ENCODE measurements at regions not wholly inside any gene's neighbourhood (a gene's known extent, or its start where the extent isn't known, plus 50 kb on each side); places are given as distances from the start of the nearest gene placed in this dataset.
"Not testable (repeated sequence)": the region's sequence is repeated elsewhere in the genome, so short reads cannot be mapped to it uniquely, and the experiment has no call there.

- no peak for DNase-seq
Measured at GRCh38 chr16:6836766-6837165, 495.9 kb upstream of the RBFOX1 start.

GRCh38 chr16:6835941-6836340 lies 496.7 kb upstream of the RBFOX1 start:
- DNase-seq: no peak

GRCh38 chr16:6835516-6835915 lies 497.1 kb upstream of the RBFOX1 start:
- DNase-seq: no peak

- DNase-seq: no peak
Measured at GRCh38 chr16:6828690-6829089, 504.0 kb upstream of the RBFOX1 start.

- no peak for DNase-seq
Measured at GRCh38 chr16:6827931-6828330, 504.7 kb upstream of the RBFOX1 start.

- DNase-seq: peak; percentile 78
Measured at GRCh38 chr16:6827267-6827666, 505.4 kb upstream of the RBFOX1 start.

- no peak for DNase-seq
Measured at GRCh38 chr16:6822041-6822440, 510.6 kb upstream of the RBFOX1 start.

- DNase-seq: no peak
Measured at GRCh38 chr16:6804461-6804860, 528.2 kb upstream of the RBFOX1 start.

GRCh38 chr16:6803176-6803575 lies 529.5 kb upstream of the RBFOX1 start:
- DNase-seq: no peak

GRCh38 chr16:6797223-6797622 lies 535.4 kb upstream of the RBFOX1 start:
- no peak for DNase-seq

GRCh38 chr16:6777624-6778023 lies 555.0 kb upstream of the RBFOX1 start:
- DNase-seq: no peak

GRCh38 chr16:6775712-6776111 lies 556.9 kb upstream of the RBFOX1 start:
- no peak for DNase-seq

GRCh38 chr16:6771956-6772355 lies 560.7 kb upstream of the RBFOX1 start:
- no peak for DNase-seq

- DNase-seq: no peak
Measured at GRCh38 chr16:6753553-6753952, 579.1 kb upstream of the RBFOX1 start.

- DNase-seq: no peak
Measured at GRCh38 chr16:6751191-6751590, 581.5 kb upstream of the RBFOX1 start.

- DNase-seq: peak; percentile 23
Measured at GRCh38 chr16:6749698-6750097, 582.9 kb upstream of the RBFOX1 start.

- DNase-seq: not testable (repeated sequence)
Measured at GRCh38 chr16:6736302-6736701, 596.3 kb upstream of the RBFOX1 start.

- DNase-seq: no peak
Measured at GRCh38 chr16:6735631-6736030, 597.0 kb upstream of the RBFOX1 start.

GRCh38 chr16:6732166-6732565 lies 600.5 kb upstream of the RBFOX1 start:
- DNase-seq: no peak

- DNase-seq: no peak
Measured at GRCh38 chr16:6728381-6728780, 604.3 kb upstream of the RBFOX1 start.

- DNase-seq: no peak
Measured at GRCh38 chr16:6726621-6727020, 606.0 kb upstream of the RBFOX1 start.

- DNase-seq: peak; percentile 52
Measured at GRCh38 chr16:6725634-6726331, 606.9 kb upstream of the RBFOX1 start.

GRCh38 chr16:6725206-6725605 lies 607.4 kb upstream of the RBFOX1 start:
- DNase-seq: not testable (repeated sequence)

- DNase-seq: no peak
Measured at GRCh38 chr16:6722786-6723185, 609.9 kb upstream of the RBFOX1 start.

- no peak for DNase-seq
Measured at GRCh38 chr16:6714510-6714909, 618.1 kb upstream of the RBFOX1 start.

Data from suppressor macrophage treated with lipopolysaccharide for 4 hours (primary cell).